GM18505 (cell line): ENCODE measurements at regions not wholly inside any gene's neighbourhood (a gene's known extent, or its start where the extent isn't known, plus 50 kb on each side); places are given as distances from the start of the nearest gene placed in this dataset.
"Not testable (repeated sequence)": the region's sequence is repeated elsewhere in the genome, so short reads cannot be mapped to it uniquely, and the experiment has no call there.

Experiments used
- ATAC-seq: cut with Tn5 transposase; IDR thresholded peaks from one replicate; pipeline ENCODE4 v1.9.1; 2021; ENCODE audit not compliant: unreplicated experiment
- POLR2A ChIP-seq: IDR thresholded peaks from 4 replicates; pipeline ENCODE4 v1.6.1; 2011; ENCODE audit warnings: borderline replicate concordance; ENCODE audit not compliant: insufficient read depth, insufficient read length; ENCODE audit errors: extremely low read depth

DNA sequence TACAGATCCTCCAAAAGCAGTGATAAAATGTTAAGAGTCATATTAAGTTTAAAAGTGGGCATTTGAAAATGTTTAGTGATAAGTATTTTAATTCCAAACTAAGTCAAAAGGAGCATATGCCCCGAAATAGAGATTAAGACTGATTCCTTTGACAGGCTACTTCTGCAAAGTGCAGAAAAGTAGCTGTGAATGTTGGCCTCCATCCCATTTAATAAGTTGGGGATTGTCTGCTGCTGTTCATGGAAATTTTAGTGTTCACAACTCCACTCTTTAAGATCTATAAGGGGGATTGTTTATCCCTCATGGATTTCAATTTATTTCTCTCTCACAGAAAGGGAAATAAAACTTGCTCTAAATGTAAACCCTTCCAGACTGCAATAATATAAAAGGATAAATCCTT lies 278.3 kb downstream of the KCTD12 start:
- ATAC-seq, result no peak
- no peak for TF ChIP-seq POLR2A

DNA sequence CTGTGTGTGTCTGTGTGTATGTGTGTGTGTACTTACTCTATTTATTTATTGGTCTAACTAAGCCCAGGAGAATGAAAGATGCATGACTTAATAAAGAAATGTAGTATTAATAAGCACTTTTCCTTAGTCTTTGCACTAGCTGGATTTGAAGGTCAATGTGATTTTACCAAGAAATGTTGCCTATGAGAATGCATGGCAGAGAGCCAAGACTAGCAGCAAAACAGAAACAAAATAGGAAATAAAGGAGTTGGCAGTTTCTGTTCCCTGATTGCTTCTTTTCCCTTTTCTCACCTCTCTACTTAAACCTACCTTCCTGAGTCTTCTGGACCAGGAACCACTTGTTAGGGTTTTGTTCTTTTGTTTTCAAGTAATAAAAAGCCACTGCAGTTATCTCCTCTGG lies 286.1 kb downstream of the KCTD12 start:
- ATAC-seq, result no peak
- TF ChIP-seq POLR2A, result no peak

DNA sequence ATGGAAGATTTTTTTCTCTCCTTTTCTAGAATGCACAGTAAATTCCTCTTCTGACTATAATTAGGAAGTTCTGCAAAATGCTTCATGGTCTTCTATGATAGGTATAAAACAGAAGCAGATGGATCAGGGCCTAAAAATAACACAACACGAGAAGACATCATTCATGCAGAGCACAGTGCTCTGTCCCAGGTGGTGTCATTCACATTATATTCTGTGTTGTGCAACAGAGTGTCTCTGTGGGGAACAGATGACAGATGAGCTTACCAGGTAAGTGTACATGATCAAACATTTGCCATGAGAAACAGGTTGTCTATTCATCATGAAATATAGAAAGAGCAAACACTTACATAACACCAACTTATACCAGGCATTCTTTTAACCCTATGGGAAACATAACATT lies 288.3 kb downstream of the KCTD12 start:
- no peak for TF ChIP-seq POLR2A
- ATAC-seq, result no peak

DNA sequence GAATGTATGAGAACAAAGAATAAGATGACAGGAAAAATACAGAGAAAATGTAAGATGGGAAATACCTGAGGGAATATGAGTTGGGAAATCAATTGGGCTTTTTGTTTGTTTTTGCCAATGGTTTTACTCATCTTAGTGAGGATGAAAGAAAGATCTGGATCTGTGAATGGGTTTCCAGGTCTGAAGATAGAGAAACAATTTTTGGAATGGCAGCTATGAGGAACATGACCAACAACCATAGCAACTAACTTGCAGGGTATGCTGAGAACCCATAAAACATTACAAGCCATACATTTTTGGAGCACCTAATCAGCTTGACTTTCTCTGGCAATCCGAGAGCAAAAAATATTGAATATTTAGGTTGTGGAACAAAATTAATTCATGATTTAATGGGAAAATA lies 290.0 kb downstream of the KCTD12 start:
- TF ChIP-seq POLR2A, result no peak
- no peak for ATAC-seq

DNA sequence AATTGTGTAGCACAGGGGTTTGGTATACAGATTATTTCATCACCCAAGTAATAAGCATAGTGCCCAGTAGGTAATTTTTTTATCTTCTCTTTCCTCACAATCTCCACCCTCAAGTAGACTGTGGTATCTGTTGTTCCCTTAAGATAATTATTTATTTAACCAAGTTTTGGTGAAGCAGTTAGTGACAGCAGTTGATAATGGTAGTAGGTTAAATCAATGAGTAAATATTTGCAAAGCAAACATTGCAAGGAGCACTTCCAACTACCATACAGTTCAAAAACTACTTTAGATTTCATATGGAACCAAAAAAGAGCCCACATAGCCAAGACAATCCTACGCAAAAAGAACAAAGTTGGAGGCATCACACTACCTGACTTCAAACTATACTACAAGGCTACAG lies 291.8 kb downstream of the KCTD12 start:
- TF ChIP-seq POLR2A, result no peak
- ATAC-seq, result no peak

DNA sequence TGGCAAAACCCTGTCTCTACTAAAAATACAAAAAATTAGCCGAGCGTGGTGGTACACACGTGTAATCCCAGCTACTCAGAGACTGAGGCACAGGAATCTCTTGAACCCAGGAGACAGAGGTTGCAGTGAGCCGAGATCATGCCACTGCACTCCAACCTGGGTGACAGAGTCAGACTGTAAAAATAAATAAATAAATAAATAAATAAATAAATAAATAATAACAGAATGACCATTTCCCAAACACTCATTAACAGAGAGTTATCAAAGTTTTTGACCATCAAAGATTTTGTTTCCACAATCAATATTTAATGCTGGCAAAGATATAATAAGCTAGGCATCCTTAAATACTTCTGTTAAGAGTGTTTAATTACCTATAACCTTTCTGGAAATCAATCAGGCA lies 299.4 kb downstream of the KCTD12 start:
- no peak for TF ChIP-seq POLR2A
- ATAC-seq, result no peak

DNA sequence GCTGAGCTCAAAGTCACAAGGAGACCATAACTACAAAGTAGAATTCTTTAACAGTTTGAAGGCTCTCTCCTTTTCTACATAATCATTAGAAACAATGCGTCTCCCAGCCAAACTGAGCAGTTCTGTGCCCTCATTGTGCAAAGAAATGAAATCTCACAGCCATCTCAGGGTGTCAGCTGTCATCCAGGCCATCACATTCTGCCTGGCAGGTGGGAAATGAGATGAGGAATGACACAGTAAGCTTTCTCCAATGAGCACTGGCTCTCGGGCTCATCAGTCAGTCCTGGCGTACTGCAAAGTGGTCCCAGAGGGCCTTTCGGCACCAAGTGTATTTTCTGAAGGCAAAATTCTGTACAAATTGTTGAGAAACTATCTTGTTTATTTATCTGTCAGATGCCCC lies 306.5 kb downstream of the KCTD12 start:
- ATAC-seq, result no peak
- TF ChIP-seq POLR2A, result no peak

DNA sequence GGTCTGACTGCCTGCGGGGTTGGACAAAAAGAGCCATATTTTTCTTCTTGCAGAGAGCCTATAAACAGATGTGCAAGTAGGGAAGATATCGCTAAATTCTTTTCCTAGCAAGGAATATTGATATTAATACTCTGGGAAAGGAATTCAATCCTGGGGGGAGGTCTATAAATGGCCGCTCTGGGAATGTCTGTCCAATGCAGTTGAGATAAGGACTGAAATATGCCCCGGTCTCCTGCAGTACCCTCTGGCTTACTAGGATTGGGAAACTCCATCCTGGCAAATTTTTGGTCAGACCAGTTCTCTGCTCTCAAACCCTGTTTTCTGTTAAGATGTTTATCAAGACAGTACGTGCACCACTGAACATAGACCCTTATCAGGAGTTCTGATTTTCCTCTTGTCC lies 310.6 kb downstream of the KCTD12 start:
- not testable (repeated sequence) for ATAC-seq

DNA sequence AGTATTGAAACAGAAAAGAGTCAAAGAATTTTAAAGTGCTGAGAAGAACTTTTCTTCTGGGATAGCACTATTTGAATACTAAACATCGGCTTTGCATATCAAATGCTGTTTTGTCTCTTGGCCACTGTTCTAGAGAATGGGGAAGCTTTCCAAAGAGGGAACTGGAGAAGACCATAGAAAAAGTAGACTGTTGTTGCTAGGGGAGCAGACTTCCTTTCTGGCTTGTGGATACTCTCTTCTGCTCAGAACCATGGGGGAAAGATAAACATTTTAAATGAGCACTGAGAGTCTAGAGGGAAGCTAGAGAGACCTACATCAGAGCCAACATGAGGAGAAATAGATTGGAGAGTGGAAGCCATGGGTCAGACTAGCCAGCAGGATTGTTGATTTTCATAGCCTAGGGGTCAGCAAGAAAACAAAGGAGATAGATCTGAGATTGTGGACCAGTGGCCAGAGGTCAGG lies 315.7 kb downstream of the KCTD12 start:
- no peak for TF ChIP-seq POLR2A
- no peak for ATAC-seq

DNA sequence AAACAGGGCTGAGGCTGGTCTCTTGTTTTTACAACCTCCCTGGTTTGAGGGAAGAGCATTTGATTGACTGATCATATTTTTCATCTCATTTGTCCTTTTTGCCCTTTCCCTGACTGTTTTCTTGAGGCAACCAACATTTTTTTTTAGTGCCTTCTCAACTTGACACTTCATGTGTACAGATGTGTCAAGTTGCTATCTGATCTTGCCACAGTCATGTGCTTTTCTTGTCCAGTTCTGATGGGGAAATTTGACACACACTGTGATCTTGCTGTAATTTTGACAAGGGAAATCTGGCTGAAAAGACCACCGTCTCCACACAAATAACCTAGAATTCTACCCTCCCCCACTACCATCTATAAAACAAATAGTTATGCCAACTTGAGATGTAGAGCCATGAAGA lies 329.6 kb downstream of the KCTD12 start:
- TF ChIP-seq POLR2A, result no peak
- no peak for ATAC-seq

DNA sequence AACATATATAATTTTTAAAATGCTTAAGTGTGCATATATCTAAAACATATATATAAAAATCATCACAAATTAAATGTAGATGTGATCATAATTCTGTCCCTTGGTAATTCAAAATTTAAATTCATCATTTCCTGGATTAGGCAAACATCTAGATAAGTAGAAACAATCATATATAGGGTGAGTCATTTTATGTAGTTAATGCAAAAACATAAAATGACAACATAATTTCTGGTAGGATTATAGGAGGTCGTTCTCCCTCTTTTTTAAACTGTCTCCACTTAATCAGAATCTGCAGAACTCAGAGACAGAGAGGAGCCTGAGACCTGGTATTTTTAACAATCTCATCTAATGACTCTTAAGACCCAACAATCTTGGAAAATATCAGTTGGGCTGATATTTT lies 333.4 kb downstream of the KCTD12 start:
- TF ChIP-seq POLR2A, result no peak
- ATAC-seq, result no peak

DNA sequence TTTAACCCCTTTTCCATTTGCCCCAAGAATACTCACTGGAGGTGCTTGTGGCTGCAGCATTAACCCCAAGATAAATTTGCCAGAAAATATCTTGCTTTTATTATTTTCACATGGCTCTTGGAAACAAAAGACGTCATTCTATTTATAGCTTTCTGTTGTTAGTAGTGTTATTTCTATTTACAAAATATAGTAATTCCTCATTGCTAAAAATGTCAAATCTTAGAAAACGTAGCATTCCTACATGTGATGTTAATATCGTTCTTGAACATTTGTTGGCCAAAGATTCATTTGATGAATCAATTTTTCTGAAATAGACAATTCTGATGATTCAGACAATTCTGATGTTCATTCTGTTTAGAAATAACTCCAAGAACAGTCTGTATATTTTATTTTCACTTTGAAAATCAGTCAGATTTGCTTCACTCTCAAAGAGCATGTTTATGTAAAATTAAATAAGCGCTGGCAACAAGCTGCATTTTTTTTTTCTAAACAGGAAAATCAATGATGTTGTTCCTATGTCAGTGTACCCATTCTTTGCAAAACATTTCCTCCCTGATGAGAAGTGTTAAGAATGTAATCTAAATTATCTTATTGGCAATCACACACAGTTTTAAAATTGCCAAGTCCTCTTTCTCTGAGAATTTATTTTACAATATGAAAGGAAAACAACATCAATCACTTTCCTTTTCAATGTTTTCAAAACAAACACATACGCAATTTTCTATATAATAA lies 334.0 kb downstream of the KCTD12 start:
- no peak for ATAC-seq
- no peak for TF ChIP-seq POLR2A

DNA sequence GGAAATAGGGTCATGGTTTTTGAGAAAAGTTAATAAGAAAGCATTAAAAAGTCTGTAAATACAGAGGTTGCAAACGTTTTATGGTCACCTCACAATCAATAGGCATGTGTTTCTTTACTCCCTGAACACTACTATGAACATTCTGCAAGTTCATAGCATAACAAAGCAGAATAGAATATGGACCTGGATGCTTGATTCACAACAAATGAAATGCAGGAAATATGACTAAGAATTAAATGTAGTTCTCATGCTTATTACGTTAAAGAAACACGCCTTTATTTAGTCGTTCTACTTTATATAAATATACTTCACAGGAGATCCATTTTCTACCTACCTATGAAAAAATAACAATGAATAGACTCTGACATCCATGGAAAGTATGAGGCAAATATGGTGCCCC lies 344.0 kb downstream of the KCTD12 start:
- TF ChIP-seq POLR2A, result no peak
- no peak for ATAC-seq

DNA sequence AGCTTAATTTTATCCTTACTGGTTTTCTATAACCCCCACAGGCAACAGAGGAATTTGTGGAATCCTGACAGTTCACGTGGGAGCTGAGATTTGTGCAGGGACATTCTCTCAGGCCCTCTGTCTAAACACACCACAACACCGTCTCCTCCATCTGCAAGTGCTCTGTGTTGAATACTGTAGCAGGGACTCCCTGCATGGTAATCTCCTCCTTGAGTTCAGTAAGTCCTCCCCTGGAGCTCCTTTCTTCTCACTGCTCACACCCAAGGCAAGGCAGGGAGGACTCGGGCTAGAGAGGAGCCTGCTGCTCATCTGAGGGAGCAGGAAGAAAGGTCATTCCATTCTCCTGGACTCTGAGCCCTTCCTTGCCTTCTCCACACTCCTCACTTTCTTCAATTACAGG lies 348.2 kb downstream of the KCTD12 start:
- no peak for ATAC-seq
- no peak for TF ChIP-seq POLR2A

DNA sequence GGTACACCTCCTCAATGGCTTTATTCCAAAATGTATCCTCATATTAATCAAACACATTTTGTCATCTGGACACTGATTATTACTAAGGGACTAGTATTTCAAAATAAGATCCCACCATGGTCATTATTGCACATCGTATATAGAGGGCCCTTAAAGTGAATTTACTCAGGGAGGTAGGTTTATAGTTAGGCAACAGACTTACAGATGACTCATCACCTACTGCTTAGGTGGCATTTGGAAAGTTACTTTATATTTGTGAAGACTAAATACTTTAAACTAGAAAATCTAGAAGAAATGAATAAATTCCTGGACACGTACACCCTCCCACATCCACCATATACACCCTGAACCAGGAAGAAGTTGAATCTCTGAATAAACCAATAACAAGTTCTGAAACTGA lies 353.0 kb downstream of the KCTD12 start:
- no peak for TF ChIP-seq POLR2A
- no peak for ATAC-seq
